Effector memory CD8-positive, alpha-beta T cell (primary cell): ENCODE measurements at regions not wholly inside any gene's neighbourhood (a gene's known extent, or its start where the extent isn't known, plus 50 kb on each side); places are given as distances from the start of the nearest gene placed in this dataset.
"Not testable (repeated sequence)": the region's sequence is repeated elsewhere in the genome, so short reads cannot be mapped to it uniquely, and the experiment has no call there.

Source experiments
- ATAC-seq: fragments of 150-1000 bp; cut with Tn5 transposase; replicated peaks from 2 replicates; pipeline ENCODE4 v1.10.0; 2021; ENCODE audit warnings: mild to moderate bottlenecking, moderate library complexity
- DNase-seq, 3 experiments: peaks; one replicate each; pipeline ENCODE4 v3.0.0; 2021
- H3K27ac Mint-ChIP-seq, 2 donors: one replicate each; pipeline ENCODE4 v1.8.0; 2022; ENCODE audit warnings: mild to moderate bottlenecking in 2 of 2, mixed read lengths in 2 of 2, moderate library complexity in 2 of 2
- H3K27me3 Mint-ChIP-seq, 2 donors: one replicate each; pipeline ENCODE4 v1.8.0; 2022; ENCODE audit warnings: mixed read lengths in 2 of 2
- H3K36me3 Mint-ChIP-seq: one replicate; pipeline ENCODE4 v1.8.0; 2022; ENCODE audit warnings: mild to moderate bottlenecking, moderate library complexity, mixed read lengths; ENCODE audit not compliant: insufficient read depth
- H3K4me1 Mint-ChIP-seq, 2 donors: one replicate each; pipeline ENCODE4 v1.8.0; 2022; ENCODE audit warnings: low read depth in 2 of 2, mixed read lengths in 2 of 2
- H3K4me3 Mint-ChIP-seq, 2 donors: one replicate each; pipeline ENCODE4 v1.8.0; 2022; ENCODE audit warnings: mild to moderate bottlenecking in 2 of 2, mixed read lengths in 2 of 2, moderate library complexity in 2 of 2
- H3K9me3 Mint-ChIP-seq, 2 donors: one replicate each; pipeline ENCODE4 v1.8.0; 2022; ENCODE audit warnings: mixed read lengths in 2 of 2

- Mint-ChIP-seq H3K27ac (no peak overlapping the region), H3K27me3 (peaks cover 42 to 72% of the 10 kb centered on the region in 2 donors), H3K4me1 (no peaks in the 10 kb centered on the region), H3K9me3 (no peaks in the 10 kb centered on the region), H3K36me3 (no peaks in the 10 kb centered on the region), H3K4me3 (no peak overlapping the region)
- DNase-seq (no peak), ATAC-seq (no peak)
Observed at GRCh38 chr17:33873201-33873617, 381.9 kb upstream of the CCL2 start.

- DNase-seq = no peak
- no peaks in the 10 kb centered on the region for H3K4me1 Mint-ChIP-seq
- H3K4me3 Mint-ChIP-seq = no peak overlapping the region
- no peaks in the 10 kb centered on the region for H3K9me3 Mint-ChIP-seq
- no peak overlapping the region for H3K27ac Mint-ChIP-seq
- H3K27me3 Mint-ChIP-seq = peaks cover 52 to 85% of the 10 kb centered on the region in 2 donors
- no peak for ATAC-seq
- no peaks in the 10 kb centered on the region for H3K36me3 Mint-ChIP-seq
Observed at GRCh38 chr17:33874617-33875060, 380.4 kb upstream of the CCL2 start.

- Mint-ChIP-seq H3K9me3 (no peaks in the 10 kb centered on the region), H3K27me3 (peaks cover 56 to 89% of the 10 kb centered on the region in 2 donors)
Observed at GRCh38 chr17:33875973-33876372, 379.1 kb upstream of the CCL2 start.

GRCh38 chr17:33882273-33882672, 372.8 kb upstream of the CCL2 start:
- not testable (repeated sequence) for ATAC-seq, DNase-seq, H3K9me3 Mint-ChIP-seq, H3K27ac Mint-ChIP-seq, H3K36me3 Mint-ChIP-seq, H3K4me3 Mint-ChIP-seq, H3K4me1 Mint-ChIP-seq
- H3K27me3 Mint-ChIP-seq = peaks cover 38 to 69% of the 10 kb centered on the region in 2 donors

More at GRCh38 chr17:33875973-33876372, 379.1 kb upstream of the CCL2 start:
- Mint-ChIP-seq H3K4me3 (no peak overlapping the region), H3K36me3 (no peaks in the 10 kb centered on the region), H3K27ac (no peak overlapping the region), H3K4me1 (no peaks in the 10 kb centered on the region)
- ATAC-seq (no peak), DNase-seq (no peak)

GRCh38 chr17:33882677-33883076, 372.4 kb upstream of the CCL2 start:
- not testable (repeated sequence) for H3K4me1 Mint-ChIP-seq, H3K36me3 Mint-ChIP-seq, DNase-seq, H3K27ac Mint-ChIP-seq, ATAC-seq, H3K4me3 Mint-ChIP-seq, H3K9me3 Mint-ChIP-seq
- H3K27me3 Mint-ChIP-seq = peaks cover 40 to 71% of the 10 kb centered on the region in 2 donors

GRCh38 chr17:33888455-33888854, 366.6 kb upstream of the CCL2 start:
- no peak for ATAC-seq

GRCh38 chr17:33889040-33889439, 366.0 kb upstream of the CCL2 start:
- ATAC-seq = no peak
- Mint-ChIP-seq H3K27ac (no peak overlapping the region), H3K4me1 (no peaks in the 10 kb centered on the region), H3K36me3 (no peaks in the 10 kb centered on the region), H3K27me3 (peaks cover 29 to 46% of the 10 kb centered on the region in 2 donors), H3K9me3 (no peaks in the 10 kb centered on the region), H3K4me3 (no peak overlapping the region)
- no peak for DNase-seq

More at GRCh38 chr17:33888455-33888854, 366.6 kb upstream of the CCL2 start:
- H3K4me1 Mint-ChIP-seq = no peaks in the 10 kb centered on the region
- H3K27me3 Mint-ChIP-seq = peaks cover 26 to 52% of the 10 kb centered on the region in 2 donors
- peaks cover 1% of the 10 kb centered on the region for H3K36me3 Mint-ChIP-seq
- H3K4me3 Mint-ChIP-seq = no peak overlapping the region
- DNase-seq = no peak
- no peaks in the 10 kb centered on the region for H3K9me3 Mint-ChIP-seq
- no peak overlapping the region for H3K27ac Mint-ChIP-seq

- Mint-ChIP-seq H3K4me3 (no peak overlapping the region), H3K27ac (no peak overlapping the region), H3K9me3 (no peaks in the 10 kb centered on the region), H3K36me3 (no peaks in the 10 kb centered on the region), H3K4me1 (no peaks in the 10 kb centered on the region), H3K27me3 (peaks cover 35 to 39% of the 10 kb centered on the region in 2 donors)
- ATAC-seq (no peak), DNase-seq (no peak)
Observed at GRCh38 chr17:33889766-33890165, 365.3 kb upstream of the CCL2 start.

GRCh38 chr17:33892717-33893591, 362.1 kb upstream of the CCL2 start:
- no peak for DNase-seq
- H3K9me3 Mint-ChIP-seq = no peaks in the 10 kb centered on the region
- no peaks in the 10 kb centered on the region for H3K4me1 Mint-ChIP-seq
- peaks cover 8 to 37% of the 10 kb centered on the region in 2 donors for H3K27me3 Mint-ChIP-seq
- ATAC-seq = no peak
- H3K4me3 Mint-ChIP-seq = no peak overlapping the region
- H3K27ac Mint-ChIP-seq = no peak overlapping the region
- H3K36me3 Mint-ChIP-seq = no peaks in the 10 kb centered on the region

GRCh38 chr17:33895491-33895890, 359.6 kb upstream of the CCL2 start:
- no peak overlapping the region for H3K27ac Mint-ChIP-seq
- no peaks in the 10 kb centered on the region for H3K4me1 Mint-ChIP-seq
- H3K36me3 Mint-ChIP-seq = no peaks in the 10 kb centered on the region
- peaks cover 0 to 43% of the 10 kb centered on the region in 2 donors for H3K27me3 Mint-ChIP-seq
- ATAC-seq = no peak
- no peak overlapping the region for H3K4me3 Mint-ChIP-seq
- DNase-seq = no peak
- H3K9me3 Mint-ChIP-seq = no peaks in the 10 kb centered on the region

GRCh38 chr17:33896263-33896662, 358.8 kb upstream of the CCL2 start:
- Mint-ChIP-seq H3K36me3 (no peaks in the 10 kb centered on the region), H3K27ac (no peak overlapping the region), H3K27me3 (peaks cover 8 to 47% of the 10 kb centered on the region in 2 donors), H3K4me1 (no peaks in the 10 kb centered on the region), H3K4me3 (no peak overlapping the region), H3K9me3 (no peaks in the 10 kb centered on the region)
- ATAC-seq = no peak
- no peak for DNase-seq

GRCh38 chr17:33901085-33901484, 354.0 kb upstream of the CCL2 start:
- no peak for DNase-seq
- Mint-ChIP-seq H3K36me3 (no peaks in the 10 kb centered on the region), H3K27ac (no peak overlapping the region), H3K27me3 (peaks cover 29 to 38% of the 10 kb centered on the region in 2 donors), H3K4me1 (no peaks in the 10 kb centered on the region), H3K9me3 (no peaks in the 10 kb centered on the region), H3K4me3 (no peak overlapping the region)
- ATAC-seq = no peak

- no peak for DNase-seq
- ATAC-seq = no peak
- Mint-ChIP-seq H3K27ac (no peak overlapping the region), H3K36me3 (no peaks in the 10 kb centered on the region), H3K4me3 (no peak overlapping the region), H3K4me1 (no peaks in the 10 kb centered on the region), H3K27me3 (peaks cover 23 to 31% of the 10 kb centered on the region in 2 donors), H3K9me3 (no peaks in the 10 kb centered on the region)
Observed at GRCh38 chr17:33902901-33903449, 352.1 kb upstream of the CCL2 start.

- no peaks in the 10 kb centered on the region for H3K9me3 Mint-ChIP-seq
- no peak for DNase-seq
- peaks cover 27 to 38% of the 10 kb centered on the region in 2 donors for H3K27me3 Mint-ChIP-seq
- no peaks in the 10 kb centered on the region for H3K36me3 Mint-ChIP-seq
- no peak overlapping the region for H3K27ac Mint-ChIP-seq
- no peaks in the 10 kb centered on the region for H3K4me1 Mint-ChIP-seq
- H3K4me3 Mint-ChIP-seq = no peak overlapping the region
- ATAC-seq = no peak
Observed at GRCh38 chr17:33904476-33904875, 350.6 kb upstream of the CCL2 start.
